BLaER1 (cell line): ENCODE measurements at regions not wholly inside any gene's neighbourhood (a gene's known extent, or its start where the extent isn't known, plus 50 kb on each side); places are given as distances from the start of the nearest gene placed in this dataset.

Experiments used
- H3K27ac ChIP-seq: shearing (Covaris generic); formaldehyde crosslinking; 2 replicates; pipeline ENCODE4 v1.8.1; 2022
- H3K27me3 ChIP-seq: shearing (Covaris generic); formaldehyde crosslinking; 2 replicates; pipeline ENCODE4 v1.8.1; 2022
- H3K36me3 ChIP-seq: shearing (Covaris generic); formaldehyde crosslinking; 2 replicates; pipeline ENCODE4 v1.8.1; 2022
- H3K4me1 ChIP-seq: shearing (Covaris generic); formaldehyde crosslinking; 2 replicates; pipeline ENCODE4 v1.8.1; 2022
- H3K4me2 ChIP-seq: shearing (Covaris generic); formaldehyde crosslinking; 2 replicates; pipeline ENCODE4 v1.8.1; 2022
- H3K4me3 ChIP-seq: shearing (Covaris generic); formaldehyde crosslinking; 2 replicates; pipeline ENCODE4 v1.8.1; 2022
- H3K9ac ChIP-seq: shearing (Covaris generic); formaldehyde crosslinking; 2 replicates; pipeline ENCODE4 v1.8.1; 2022
- H3K9me3 ChIP-seq: shearing (Covaris generic); formaldehyde crosslinking; 2 replicates; pipeline ENCODE4 v1.8.1; 2022
- H4K20me1 ChIP-seq: shearing (Covaris generic); formaldehyde crosslinking; 2 replicates; pipeline ENCODE4 v1.8.1; 2022
- Cebpa-rat ChIP-seq: shearing (Covaris generic); IDR thresholded peaks from 2 replicates; pipeline ENCODE4 v1.8.1; 2022

DNA sequence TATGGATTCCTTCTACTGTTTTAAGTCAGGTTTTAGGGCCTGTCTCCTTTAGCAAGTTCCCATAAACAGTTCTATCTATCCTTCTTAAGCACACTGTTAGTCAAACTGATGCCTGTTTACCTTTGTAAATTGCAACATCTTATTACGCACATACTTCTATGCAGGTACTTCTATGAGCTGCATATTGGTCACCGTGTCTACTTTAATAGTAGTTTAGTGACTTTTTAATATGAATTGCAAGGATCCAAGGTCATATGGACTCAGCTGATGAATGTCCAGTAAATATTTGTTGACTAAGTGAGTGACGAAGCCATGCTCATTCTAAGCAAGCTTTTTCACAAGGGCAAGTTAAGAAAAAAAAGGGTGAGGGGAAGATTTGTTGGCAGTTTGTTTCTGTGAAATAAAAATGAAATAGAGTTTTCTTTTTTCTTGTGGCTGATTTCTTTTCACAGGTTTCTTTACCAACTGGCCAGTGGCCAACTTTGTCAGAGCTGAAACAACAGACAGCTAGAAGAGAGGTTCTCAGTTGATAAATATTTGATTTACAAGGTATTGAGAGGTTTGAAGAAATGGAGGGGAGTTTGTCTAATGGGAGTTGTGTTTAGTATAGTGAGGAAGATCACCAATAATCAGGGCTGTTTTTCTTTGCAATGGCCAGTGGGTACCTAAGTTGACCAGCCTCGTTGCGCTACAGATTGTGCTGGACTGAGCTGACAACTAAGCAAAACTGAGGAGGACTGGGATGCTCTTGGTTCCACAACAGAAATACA lies 141.1 kb downstream of the SLC15A5 start:
- no peak overlapping the region for H3K9ac ChIP-seq
- H3K9me3 ChIP-seq: peaks cover 26% of the 10 kb centered on the region
- no peaks in the 10 kb centered on the region for H3K27me3 ChIP-seq
- no peaks in the 10 kb centered on the region for H3K4me1 ChIP-seq
- TF ChIP-seq Cebpa-rat: no peak
- H3K4me2 ChIP-seq: no peak overlapping the region
- H3K27ac ChIP-seq: no peak overlapping the region
- no peaks in the 10 kb centered on the region for H4K20me1 ChIP-seq
- H3K4me3 ChIP-seq: no peak overlapping the region
- no peaks in the 10 kb centered on the region for H3K36me3 ChIP-seq

- no peak for TF ChIP-seq Cebpa-rat
- peaks cover 26% of the 10 kb centered on the region for H3K9me3 ChIP-seq
- no peaks in the 10 kb centered on the region for H4K20me1 ChIP-seq
- no peak overlapping the region for H3K4me2 ChIP-seq
- H3K36me3 ChIP-seq: no peaks in the 10 kb centered on the region
- no peaks in the 10 kb centered on the region for H3K4me1 ChIP-seq
- H3K27me3 ChIP-seq: no peaks in the 10 kb centered on the region
- no peak overlapping the region for H3K9ac ChIP-seq
- H3K27ac ChIP-seq: no peak overlapping the region
- no peak overlapping the region for H3K4me3 ChIP-seq
These were observed 142.2 kb downstream of the SLC15A5 start for GRCh38 chr12:16135323-16135722.

DNA sequence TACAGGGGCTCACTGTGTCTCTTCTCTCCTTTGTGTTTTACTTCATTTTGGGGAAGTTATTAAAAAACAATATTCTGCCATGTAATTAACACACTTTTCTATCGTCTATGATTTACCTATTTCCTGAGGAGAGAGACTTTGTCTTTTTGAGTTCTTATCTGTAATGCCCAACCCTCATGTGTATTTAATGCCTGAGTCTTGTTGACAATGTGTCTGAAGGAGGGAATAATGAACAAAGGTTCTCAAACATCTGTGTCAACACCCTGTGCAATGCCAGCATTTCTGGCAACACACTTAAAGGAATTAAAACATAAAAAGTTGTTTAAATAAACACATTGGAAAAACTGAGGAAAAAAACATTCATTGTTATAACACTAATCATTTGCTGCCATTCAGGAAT lies 147.1 kb downstream of the SLC15A5 start:
- TF ChIP-seq Cebpa-rat: no peak

GRCh38 chr12:16121953-16122352 lies 155.5 kb downstream of the SLC15A5 start:
- Histone ChIP-seq H3K9ac (no peak overlapping the region), H3K27ac (no peak overlapping the region), H3K9me3 (0 out of 2 replicates have a peak, but pooled peaks cover 3% of the 10 kb centered on the region), H3K4me3 (no peak overlapping the region), H3K4me1 (peaks cover 10% of the 10 kb centered on the region), H3K27me3 (no peaks in the 10 kb centered on the region), H4K20me1 (no peaks in the 10 kb centered on the region), H3K36me3 (no peaks in the 10 kb centered on the region), H3K4me2 (peak overlapping the region; percentile 57)
- TF ChIP-seq Cebpa-rat: no peak

More for the DNA sequence above, 147.1 kb downstream of the SLC15A5 start:
- peaks cover 36% of the 10 kb centered on the region for H3K9me3 ChIP-seq
- no peak overlapping the region for H3K4me3 ChIP-seq
- H3K36me3 ChIP-seq: no peaks in the 10 kb centered on the region
- no peak overlapping the region for H3K27ac ChIP-seq
- no peak overlapping the region for H3K9ac ChIP-seq
- H3K4me1 ChIP-seq: no peaks in the 10 kb centered on the region
- H3K4me2 ChIP-seq: no peak overlapping the region
- no peaks in the 10 kb centered on the region for H4K20me1 ChIP-seq
- no peaks in the 10 kb centered on the region for H3K27me3 ChIP-seq

GRCh38 chr12:16119618-16120415 lies 157.7 kb downstream of the SLC15A5 start:
- H3K9me3 ChIP-seq: no peaks in the 10 kb centered on the region
- H3K27me3 ChIP-seq: no peaks in the 10 kb centered on the region
- H3K27ac ChIP-seq: no peak overlapping the region
- no peak overlapping the region for H3K4me3 ChIP-seq
- no peaks in the 10 kb centered on the region for H4K20me1 ChIP-seq
- H3K36me3 ChIP-seq: no peaks in the 10 kb centered on the region
- peaks cover 23% of the 10 kb centered on the region for H3K4me1 ChIP-seq
- no peak for TF ChIP-seq Cebpa-rat
- no peak overlapping the region for H3K9ac ChIP-seq
- H3K4me2 ChIP-seq: no peak overlapping the region

DNA sequence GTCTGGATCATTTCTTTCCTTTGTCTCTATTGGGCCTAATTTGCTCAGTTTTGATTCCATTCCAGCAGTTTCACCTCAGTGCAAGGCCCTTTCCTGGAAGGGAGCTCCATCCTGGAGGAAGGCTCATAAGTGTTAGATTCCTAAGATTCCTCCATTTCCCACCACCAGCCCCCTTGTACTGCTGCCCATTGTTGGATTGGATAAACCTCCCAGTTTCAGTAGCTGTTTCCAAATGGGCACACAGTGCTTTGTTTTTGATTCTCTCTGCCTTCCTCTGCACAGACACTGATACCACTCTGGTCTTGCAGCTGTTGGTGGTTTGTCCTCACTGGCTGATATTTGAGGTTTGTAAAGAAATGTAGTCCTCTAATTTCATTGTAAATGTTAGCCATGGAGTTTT lies 158.9 kb downstream of the SLC15A5 start:
- H3K4me2 ChIP-seq: no peak overlapping the region
- no peak overlapping the region for H3K9ac ChIP-seq
- no peak for TF ChIP-seq Cebpa-rat
- H3K4me3 ChIP-seq: no peak overlapping the region
- no peaks in the 10 kb centered on the region for H3K27me3 ChIP-seq
- H3K9me3 ChIP-seq: no peaks in the 10 kb centered on the region
- no peak overlapping the region for H3K27ac ChIP-seq
- peaks cover 33% of the 10 kb centered on the region for H3K4me1 ChIP-seq
- no peaks in the 10 kb centered on the region for H4K20me1 ChIP-seq
- H3K36me3 ChIP-seq: no peaks in the 10 kb centered on the region

- Histone ChIP-seq H3K4me3 (no peak overlapping the region), H4K20me1 (no peaks in the 10 kb centered on the region), H3K27me3 (no peaks in the 10 kb centered on the region), H3K27ac (no peak overlapping the region), H3K9me3 (no peaks in the 10 kb centered on the region), H3K9ac (no peak overlapping the region), H3K4me1 (peaks cover 28% of the 10 kb centered on the region), H3K4me2 (no peak overlapping the region), H3K36me3 (no peaks in the 10 kb centered on the region)
- no peak for TF ChIP-seq Cebpa-rat
These were observed 164.6 kb downstream of the SLC15A5 start for GRCh38 chr12:16112612-16113560.

GRCh38 chr12:16112130-16112529 lies 165.4 kb downstream of the SLC15A5 start:
- Histone ChIP-seq H3K4me1 (peaks cover 28% of the 10 kb centered on the region), H3K27ac (no peak overlapping the region), H3K27me3 (no peaks in the 10 kb centered on the region), H3K4me2 (no peak overlapping the region), H3K36me3 (no peaks in the 10 kb centered on the region), H4K20me1 (no peaks in the 10 kb centered on the region), H3K9me3 (no peaks in the 10 kb centered on the region), H3K4me3 (no peak overlapping the region), H3K9ac (no peak overlapping the region)
- TF ChIP-seq Cebpa-rat: no peak

DNA sequence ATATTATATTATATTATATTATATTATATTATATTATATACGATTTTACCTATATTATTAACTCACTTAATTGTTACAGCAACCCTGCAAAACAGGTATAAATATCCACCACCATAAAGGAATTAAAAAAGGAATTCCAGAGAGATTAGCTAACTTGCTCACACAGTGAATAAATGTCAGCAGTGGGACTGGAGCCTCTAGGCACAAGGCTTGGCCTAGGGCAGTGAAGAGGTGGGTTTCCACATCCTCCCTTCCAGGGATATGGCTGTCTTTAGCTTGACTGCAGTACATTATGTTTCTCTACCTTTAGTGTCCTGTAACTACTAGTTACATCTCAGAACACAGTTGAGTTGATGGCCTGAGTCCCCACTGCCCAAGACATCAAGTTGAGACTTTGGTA lies 166.9 kb downstream of the SLC15A5 start:
- no peaks in the 10 kb centered on the region for H4K20me1 ChIP-seq
- 0 out of 2 replicates have a peak, but pooled peaks cover under 1% of the 10 kb centered on the region for H3K9me3 ChIP-seq
- H3K4me1 ChIP-seq: peaks cover 24% of the 10 kb centered on the region
- no peaks in the 10 kb centered on the region for H3K27me3 ChIP-seq
- H3K4me3 ChIP-seq: no peak overlapping the region
- no peaks in the 10 kb centered on the region for H3K36me3 ChIP-seq
- H3K27ac ChIP-seq: no peak overlapping the region
- H3K9ac ChIP-seq: no peak overlapping the region
- no peak for TF ChIP-seq Cebpa-rat
- H3K4me2 ChIP-seq: no peak overlapping the region
